Large intestine (tissue), 3 donors: ENCODE measurements at regions not wholly inside any gene's neighbourhood (a gene's known extent, or its start where the extent isn't known, plus 50 kb on each side); places are given as distances from the start of the nearest gene placed in this dataset.

ENCODE experiments used
- DNase-seq, 2 donors: peaks; one replicate each; pipeline versions ENCODE4 v3.0.0 to v3.0.0-alpha.2; 2013
- H3K27ac ChIP-seq: one replicate; pipeline ENCODE4 v1.5.1; 2013; ENCODE audit warnings: low read length
- H3K27me3 ChIP-seq: 2 replicates; pipeline ENCODE4 v1.6.1; 2013; ENCODE audit warnings: low read length; ENCODE audit not compliant: control insufficient read depth, insufficient read depth
- H3K36me3 ChIP-seq: 2 replicates; pipeline ENCODE4 v1.6.1; 2013; ENCODE audit warnings: low read length; ENCODE audit not compliant: control insufficient read depth, insufficient read depth
- H3K4me1 ChIP-seq: one replicate; pipeline ENCODE4 v1.6.1; 2013; ENCODE audit warnings: low read length; ENCODE audit not compliant: control insufficient read depth, insufficient read depth
- H3K4me3 ChIP-seq: one replicate; pipeline ENCODE4 v1.5.1; 2013; ENCODE audit warnings: low read length
- H3K9me3 ChIP-seq: one replicate; pipeline ENCODE4 v1.6.1; 2013; ENCODE audit warnings: mild to moderate bottlenecking, low read depth, low read length, moderate library complexity; ENCODE audit not compliant: control insufficient read depth
- WGBS: methylation state at CpG from one replicate; pipeline ENCODE4 v1.1.5; 2013; ENCODE audit warnings: low lambda C conversion rate; ENCODE audit not compliant: insufficient coverage; 5-methylcytosine and 5-hydroxymethylcytosine counted together

- H3K9me3 ChIP-seq = no peaks in the 10 kb centered on the region
- DNase-seq = no peak
- H3K36me3 ChIP-seq = no peaks in the 10 kb centered on the region
- no peaks in the 10 kb centered on the region for H3K4me1 ChIP-seq
- no CpG with 5 or more reads among the region's 1 CpG for WGBS
- H3K27me3 ChIP-seq = no peaks in the 10 kb centered on the region
- no peak overlapping the region for H3K27ac ChIP-seq
- H3K4me3 ChIP-seq = no peak overlapping the region
These were observed 498.4 kb downstream of the IPMK start for GRCh38 chr10:57769298-57769697.

- DNase-seq = no peak
- H3K4me1 ChIP-seq = no peaks in the 10 kb centered on the region
- H3K4me3 ChIP-seq = no peak overlapping the region
- no peaks in the 10 kb centered on the region for H3K9me3 ChIP-seq
- H3K36me3 ChIP-seq = no peaks in the 10 kb centered on the region
- 95% methylated on average over 3 of the region's 6 CpGs for WGBS
- H3K27me3 ChIP-seq = no peaks in the 10 kb centered on the region
- no peak overlapping the region for H3K27ac ChIP-seq
These were observed 507.9 kb downstream of the IPMK start for GRCh38 chr10:57759777-57760176.

GRCh38 chr10:57754803-57755202, 512.9 kb downstream of the IPMK start:
- Histone ChIP-seq H3K4me1 (no peaks in the 10 kb centered on the region), H3K27me3 (no peaks in the 10 kb centered on the region), H3K4me3 (no peak overlapping the region), H3K9me3 (no peaks in the 10 kb centered on the region), H3K27ac (no peak overlapping the region), H3K36me3 (no peaks in the 10 kb centered on the region)
- DNase-seq = no peak
- WGBS = no CpG with 5 or more reads among the region's 4 CpGs

GRCh38 chr10:57743711-57744110, 524.0 kb downstream of the IPMK start:
- no peaks in the 10 kb centered on the region for H3K4me1 ChIP-seq
- 91% methylated on average over 1 of the region's 1 CpG for WGBS
- no peaks in the 10 kb centered on the region for H3K36me3 ChIP-seq

GRCh38 chr10:57741751-57742150, 525.9 kb downstream of the IPMK start:
- Histone ChIP-seq H3K27me3 (no peaks in the 10 kb centered on the region), H3K36me3 (no peaks in the 10 kb centered on the region), H3K4me3 (no peak overlapping the region), H3K27ac (no peak overlapping the region), H3K4me1 (no peaks in the 10 kb centered on the region), H3K9me3 (peaks cover 3% of the 10 kb centered on the region)
- 100% methylated on average over 1 of the region's 3 CpGs for WGBS
- DNase-seq = no peak

More at GRCh38 chr10:57743711-57744110, 524.0 kb downstream of the IPMK start:
- H3K9me3 ChIP-seq = no peaks in the 10 kb centered on the region
- no peak overlapping the region for H3K4me3 ChIP-seq
- no peak for DNase-seq
- no peaks in the 10 kb centered on the region for H3K27me3 ChIP-seq
- H3K27ac ChIP-seq = no peak overlapping the region

- H3K27me3 ChIP-seq = no peaks in the 10 kb centered on the region
- no CpG with 5 or more reads among the region's 1 CpG for WGBS
- no peaks in the 10 kb centered on the region for H3K9me3 ChIP-seq
- H3K4me1 ChIP-seq = no peaks in the 10 kb centered on the region
- no peak overlapping the region for H3K4me3 ChIP-seq
- no peak for DNase-seq
- no peak overlapping the region for H3K27ac ChIP-seq
- H3K36me3 ChIP-seq = no peaks in the 10 kb centered on the region
These were observed 544.4 kb downstream of the IPMK start for GRCh38 chr10:57723305-57723704.

GRCh38 chr10:57716884-57717283, 550.8 kb downstream of the IPMK start:
- H3K9me3 ChIP-seq = no peaks in the 10 kb centered on the region
- H3K4me1 ChIP-seq = no peaks in the 10 kb centered on the region
- no peak for DNase-seq
- H3K27ac ChIP-seq = no peak overlapping the region
- H3K36me3 ChIP-seq = no peaks in the 10 kb centered on the region
- no peak overlapping the region for H3K4me3 ChIP-seq
- no CpG with 5 or more reads among the region's 2 CpGs for WGBS
- no peaks in the 10 kb centered on the region for H3K27me3 ChIP-seq

GRCh38 chr10:57715233-57715632, 552.5 kb downstream of the IPMK start:
- Histone ChIP-seq H3K9me3 (no peaks in the 10 kb centered on the region), H3K4me1 (no peaks in the 10 kb centered on the region)
- WGBS = 100% methylated on average over 1 of the region's 2 CpGs

GRCh38 chr10:57707300-57707658, 560.4 kb downstream of the IPMK start:
- DNase-seq = no peak
- Histone ChIP-seq H3K4me1 (no peaks in the 10 kb centered on the region), H3K36me3 (no peaks in the 10 kb centered on the region), H3K27me3 (no peaks in the 10 kb centered on the region), H3K4me3 (no peak overlapping the region), H3K9me3 (no peaks in the 10 kb centered on the region), H3K27ac (no peak overlapping the region)
- WGBS = no CpG with 5 or more reads among the region's 2 CpGs

More at GRCh38 chr10:57715233-57715632, 552.5 kb downstream of the IPMK start:
- no peaks in the 10 kb centered on the region for H3K36me3 ChIP-seq
- H3K4me3 ChIP-seq = no peak overlapping the region
- no peak overlapping the region for H3K27ac ChIP-seq
- DNase-seq = no peak
- H3K27me3 ChIP-seq = no peaks in the 10 kb centered on the region

- DNase-seq = no peak
- WGBS = no CpG with 5 or more reads among the region's 5 CpGs
- no peaks in the 10 kb centered on the region for H3K27me3 ChIP-seq
- no peak overlapping the region for H3K27ac ChIP-seq
- no peaks in the 10 kb centered on the region for H3K36me3 ChIP-seq
- H3K4me3 ChIP-seq = no peak overlapping the region
- H3K4me1 ChIP-seq = no peaks in the 10 kb centered on the region
- no peaks in the 10 kb centered on the region for H3K9me3 ChIP-seq
These were observed 561.0 kb downstream of the IPMK start for GRCh38 chr10:57706576-57707299.

GRCh38 chr10:57706016-57706415, 561.7 kb downstream of the IPMK start:
- no peak overlapping the region for H3K27ac ChIP-seq
- WGBS = 0% methylated on average over 1 of the region's 1 CpG
- DNase-seq = no peak

More at GRCh38 chr10:57706016-57706415, 561.7 kb downstream of the IPMK start:
- no peaks in the 10 kb centered on the region for H3K27me3 ChIP-seq
- no peak overlapping the region for H3K4me3 ChIP-seq
- no peaks in the 10 kb centered on the region for H3K36me3 ChIP-seq
- H3K4me1 ChIP-seq = no peaks in the 10 kb centered on the region
- H3K9me3 ChIP-seq = no peaks in the 10 kb centered on the region
